Epithelial cell of esophagus (primary cell): ENCODE measurements at regions not wholly inside any gene's neighbourhood (a gene's known extent, or its start where the extent isn't known, plus 50 kb on each side); places are given as distances from the start of the nearest gene placed in this dataset.

ENCODE experiments used
- DNase-seq: peaks from one replicate; pipeline ENCODE4 v3.0.0; 2010; ENCODE audit warnings: low read depth
- H3K4me3 ChIP-seq: 2 replicates; pipeline ENCODE4 v1.5.1; 2011; ENCODE audit warnings: mild to moderate bottlenecking, low read length, control low read depth
- CTCF ChIP-seq: IDR thresholded peaks from 2 replicates; pipeline ENCODE4 v1.5.1; 2011; ENCODE audit warnings: low read depth, mild to moderate bottlenecking, low read length, control low read depth, inconsistent platforms; ENCODE audit not compliant: insufficient read depth; ENCODE audit errors: missing control alignments

GRCh38 chr4:13159041-13159620 is 325.0 kb downstream of the RAB28 start:
- no peak overlapping the region for H3K4me3 ChIP-seq
- TF ChIP-seq CTCF = no peak
- no peak for DNase-seq

- no peak for DNase-seq
- H3K4me3 ChIP-seq = no peak overlapping the region
- TF ChIP-seq CTCF = no peak
These were observed 332.9 kb downstream of the RAB28 start for GRCh38 chr4:13151194-13151593.

- no peak for TF ChIP-seq CTCF
These were observed 340.7 kb downstream of the RAB28 start for GRCh38 chr4:13143222-13144070.

GRCh38 chr4:13142726-13143125 is 341.4 kb downstream of the RAB28 start:
- H3K4me3 ChIP-seq = no peak overlapping the region
- DNase-seq = no peak
- no peak for TF ChIP-seq CTCF

More at GRCh38 chr4:13143222-13144070, 340.7 kb downstream of the RAB28 start:
- DNase-seq = no peak
- no peak overlapping the region for H3K4me3 ChIP-seq

- no peak for DNase-seq
- no peak for TF ChIP-seq CTCF
- H3K4me3 ChIP-seq = no peak overlapping the region
These were observed 341.9 kb downstream of the RAB28 start for GRCh38 chr4:13142191-13142590.

- H3K4me3 ChIP-seq = no peak overlapping the region
- TF ChIP-seq CTCF = no peak
- no peak for DNase-seq
These were observed 346.8 kb downstream of the RAB28 start for GRCh38 chr4:13137390-13137789.

GRCh38 chr4:13133700-13134099 is 350.4 kb downstream of the RAB28 start:
- no peak for DNase-seq
- no peak for TF ChIP-seq CTCF
- no peak overlapping the region for H3K4me3 ChIP-seq
